Breast epithelium (tissue), 3 donors: ENCODE measurements at regions not wholly inside any gene's neighbourhood (a gene's known extent, or its start where the extent isn't known, plus 50 kb on each side); places are given as distances from the start of the nearest gene placed in this dataset.

Experiments used
- CTCF ChIP-seq, 3 donors: fragments of 450-650 bp; IDR thresholded peaks; one replicate each; pipeline ENCODE4 v1.5.1; 2016 to 2017; ENCODE audit warnings: antibody characterized with exemption in 3 of 3, mild to moderate bottlenecking in 3 of 3, moderate library complexity in 3 of 3
- POLR2AphosphoS5 ChIP-seq, 3 donors: sonication (generic); formaldehyde crosslinking; IDR thresholded peaks; one replicate each; pipeline ENCODE4 v1.6.1; 2017; ENCODE audit warnings: antibody characterized with exemption in 3 of 3

DNA sequence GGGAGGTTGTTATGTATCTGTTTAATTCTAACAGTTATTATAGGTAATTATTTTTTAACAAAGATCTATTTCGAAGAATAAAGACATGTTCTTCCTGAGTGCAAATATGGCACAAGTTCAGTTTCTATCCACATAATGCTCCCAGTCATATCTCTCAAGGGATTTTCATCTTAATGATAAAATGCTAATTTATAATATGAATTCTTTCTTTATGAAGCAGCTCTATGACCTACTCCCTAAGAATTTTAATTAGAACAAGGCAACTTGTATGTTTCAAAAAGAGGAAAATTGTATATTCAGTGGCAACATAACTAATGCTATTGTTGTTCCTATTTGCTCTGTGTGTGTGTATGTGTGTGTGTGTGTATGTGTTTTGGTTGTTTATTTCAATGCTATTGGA lies 1222.1 kb upstream of the NCAM2 start:
- TF ChIP-seq CTCF (IDR thresholded peaks at IDR 0.05) (no peak), POLR2AphosphoS5 (IDR thresholded peaks at IDR 0.05) (no peak)
